HG03159 (cell line): ENCODE measurements at regions not wholly inside any gene's neighbourhood (a gene's known extent, or its start where the extent isn't known, plus 50 kb on each side); places are given as distances from the start of the nearest gene placed in this dataset.
"Not testable (repeated sequence)": the region's sequence is repeated elsewhere in the genome, so short reads cannot be mapped to it uniquely, and the experiment has no call there.

Experiments used
- ATAC-seq: cut with Tn5 transposase; IDR thresholded peaks from one replicate; pipeline ENCODE4 v1.9.1; 2021; ENCODE audit warnings: mild to moderate bottlenecking, moderate library complexity; ENCODE audit not compliant: unreplicated experiment

DNA sequence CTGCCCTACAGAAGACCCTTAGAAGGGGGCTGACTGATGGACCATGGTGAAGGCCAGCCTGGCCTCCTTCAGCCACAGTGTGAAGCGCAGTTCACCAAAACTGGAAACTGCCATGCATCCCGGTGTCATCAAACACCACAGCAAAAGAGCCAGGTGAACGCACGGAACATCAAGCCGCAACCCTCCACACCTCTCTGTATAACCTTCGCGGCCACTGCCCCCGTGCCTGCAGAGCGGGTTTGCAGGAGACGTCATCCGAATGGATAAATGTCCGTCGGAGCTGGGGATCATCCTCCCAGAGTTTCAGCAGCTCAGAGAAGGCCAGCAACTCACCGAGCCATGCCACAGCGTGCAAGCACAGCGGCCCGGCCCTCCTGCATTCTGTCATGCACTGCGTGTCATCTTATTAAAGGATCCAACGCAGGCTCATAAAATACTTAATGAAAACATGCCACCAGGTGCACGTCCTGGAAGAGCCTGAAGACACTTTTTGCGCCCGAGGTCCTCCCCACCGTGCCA lies 309.9 kb downstream of the BRD1 start:
- no peak for ATAC-seq

GRCh38 chr22:49517211-49517610 lies 310.5 kb downstream of the BRD1 start:
- ATAC-seq: no peak

DNA sequence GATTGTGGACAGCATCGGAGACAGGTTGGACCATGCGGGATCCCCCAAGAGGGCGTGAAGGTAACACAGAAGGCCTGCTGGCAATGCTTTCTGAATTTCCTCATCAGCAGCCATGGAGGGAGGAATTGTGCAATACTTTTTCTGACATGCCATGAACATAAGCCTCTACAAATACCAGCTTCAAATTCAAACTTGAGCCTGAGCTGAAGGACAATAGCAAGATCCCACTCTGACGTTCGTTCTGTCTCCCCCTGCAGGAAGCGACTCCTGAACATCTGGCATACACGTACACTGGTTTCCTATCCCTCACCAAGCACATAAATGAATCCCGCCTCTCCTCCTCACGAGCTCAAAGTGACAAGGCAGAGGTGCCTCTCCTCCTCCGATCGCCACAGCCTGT lies 312.2 kb downstream of the BRD1 start:
- ATAC-seq: no peak

- no peak for ATAC-seq
Observed at GRCh38 chr22:49514641-49515040, 313.0 kb downstream of the BRD1 start.

DNA sequence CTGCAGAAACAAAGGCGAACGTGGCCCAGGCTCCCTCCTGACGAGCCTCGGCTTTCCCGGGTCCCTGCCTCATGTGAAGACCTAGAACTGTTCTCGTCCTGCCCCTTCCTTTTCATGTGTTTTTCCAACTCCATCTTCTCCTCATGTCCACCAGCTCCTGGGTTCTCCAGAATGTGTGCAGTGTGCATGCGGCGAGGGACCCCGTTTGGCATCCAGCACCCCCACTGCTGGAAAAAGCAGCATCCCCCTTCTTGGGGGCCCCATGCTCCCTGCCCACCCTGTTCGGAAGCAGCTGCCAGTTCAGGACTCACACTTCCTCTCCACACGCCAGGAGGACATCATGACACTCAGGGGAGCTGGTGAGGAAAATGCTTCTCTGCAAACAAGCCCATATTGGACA lies 313.5 kb downstream of the BRD1 start:
- ATAC-seq: no peak

GRCh38 chr22:49513358-49513851 lies 314.3 kb downstream of the BRD1 start:
- ATAC-seq: no peak

- no peak for ATAC-seq
Observed at GRCh38 chr22:49512487-49513165, 315.0 kb downstream of the BRD1 start.

DNA sequence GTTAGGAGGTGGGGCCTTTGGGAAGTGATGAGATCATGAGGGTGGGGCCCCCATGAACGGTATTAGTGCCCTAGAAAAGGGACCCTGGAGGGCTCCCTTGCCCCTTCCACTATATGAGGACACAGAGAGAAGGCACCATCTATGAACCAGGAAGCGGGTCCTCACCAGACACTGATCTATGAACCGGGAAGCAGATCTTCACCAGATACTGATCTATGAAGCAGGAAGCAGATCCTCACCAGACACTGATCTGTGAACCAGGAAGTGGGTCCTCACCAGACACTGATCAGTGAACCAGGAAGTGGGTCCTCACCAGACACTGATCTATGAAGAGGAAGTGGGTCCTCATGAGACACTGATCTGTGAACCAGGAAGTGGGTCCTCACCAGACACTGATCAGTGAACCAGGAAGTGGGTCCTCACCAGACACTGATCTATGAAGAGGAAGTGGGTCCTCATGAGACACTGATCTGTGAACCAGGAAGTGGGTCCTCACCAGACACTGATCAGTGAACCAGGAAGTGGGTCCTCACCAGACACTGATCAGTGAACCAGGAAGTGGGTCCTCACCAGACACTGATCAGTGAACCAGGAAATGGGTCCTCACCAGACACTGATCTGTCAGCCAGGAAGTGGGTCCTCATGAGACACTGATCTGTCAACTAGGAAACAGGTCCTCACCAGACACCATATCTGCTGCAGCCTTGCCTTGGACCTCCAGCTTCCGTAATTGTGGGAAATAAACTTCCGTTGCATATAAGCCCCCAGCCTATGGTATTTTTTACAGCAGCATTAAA lies 316.1 kb downstream of the BRD1 start:
- ATAC-seq: not testable (repeated sequence)

DNA sequence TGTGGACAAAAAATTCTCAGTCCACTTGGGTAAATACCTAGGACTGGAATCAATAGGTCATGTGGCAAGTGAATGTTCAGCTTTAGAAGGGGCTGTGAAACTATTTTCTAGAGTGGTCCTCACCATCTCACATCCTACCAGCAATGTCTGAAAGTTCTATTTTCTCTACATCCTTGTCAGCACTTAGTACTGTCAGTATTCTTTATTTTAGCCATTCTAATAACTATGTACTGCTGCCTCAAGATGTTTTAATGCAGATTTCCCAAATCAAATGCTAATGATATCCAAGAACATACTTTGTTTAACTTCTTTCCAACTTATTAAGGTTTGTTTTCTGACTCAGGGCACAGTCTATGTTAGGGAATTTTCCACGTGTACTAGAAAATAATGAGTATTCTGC lies 317.0 kb downstream of the BRD1 start:
- ATAC-seq: no peak

GRCh38 chr22:49509016-49509415 lies 318.7 kb downstream of the BRD1 start:
- ATAC-seq: no peak

DNA sequence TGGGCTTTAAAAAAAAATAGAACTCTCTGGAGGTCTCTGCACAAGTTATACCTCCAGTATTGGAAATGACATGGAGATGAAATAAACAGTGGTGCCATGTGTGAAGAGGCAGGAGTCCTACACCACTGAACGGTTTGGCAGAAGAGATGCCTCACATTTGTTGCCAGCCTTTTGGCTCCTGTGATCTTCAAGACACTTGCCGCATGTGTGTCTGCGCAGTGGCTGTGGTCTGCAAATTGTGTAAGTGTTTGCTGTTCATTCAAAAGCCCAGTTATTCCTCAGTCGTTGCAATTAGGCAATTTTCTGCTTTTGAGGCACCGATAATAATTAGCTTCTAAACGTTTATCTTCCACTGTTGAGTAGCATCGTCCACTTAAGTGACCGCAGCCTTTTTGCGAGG lies 319.1 kb downstream of the BRD1 start:
- ATAC-seq: no peak

GRCh38 chr22:49507607-49508292 lies 319.9 kb downstream of the BRD1 start:
- ATAC-seq: no peak

DNA sequence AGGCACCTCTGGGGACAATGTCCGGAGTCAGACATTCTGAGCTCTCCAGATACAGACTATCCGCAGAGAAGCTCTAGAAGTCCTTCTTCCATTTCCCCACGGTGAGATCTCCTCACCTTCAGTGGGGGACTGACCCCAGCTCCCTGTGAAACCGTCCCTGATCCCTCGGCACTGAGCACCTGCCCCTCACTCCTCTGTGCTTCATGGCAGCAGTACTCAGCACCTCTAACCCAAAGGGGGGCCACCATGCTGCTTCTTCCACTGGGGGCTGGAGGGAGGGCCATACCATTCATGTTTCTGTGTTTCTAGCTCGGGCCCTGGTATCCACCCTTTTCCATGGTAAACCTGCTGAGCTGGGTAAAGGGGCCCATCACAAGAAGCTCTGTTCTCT lies 321.7 kb downstream of the BRD1 start:
- no peak for ATAC-seq

- no peak for ATAC-seq
Observed at GRCh38 chr22:49505337-49506009, 322.2 kb downstream of the BRD1 start.

DNA sequence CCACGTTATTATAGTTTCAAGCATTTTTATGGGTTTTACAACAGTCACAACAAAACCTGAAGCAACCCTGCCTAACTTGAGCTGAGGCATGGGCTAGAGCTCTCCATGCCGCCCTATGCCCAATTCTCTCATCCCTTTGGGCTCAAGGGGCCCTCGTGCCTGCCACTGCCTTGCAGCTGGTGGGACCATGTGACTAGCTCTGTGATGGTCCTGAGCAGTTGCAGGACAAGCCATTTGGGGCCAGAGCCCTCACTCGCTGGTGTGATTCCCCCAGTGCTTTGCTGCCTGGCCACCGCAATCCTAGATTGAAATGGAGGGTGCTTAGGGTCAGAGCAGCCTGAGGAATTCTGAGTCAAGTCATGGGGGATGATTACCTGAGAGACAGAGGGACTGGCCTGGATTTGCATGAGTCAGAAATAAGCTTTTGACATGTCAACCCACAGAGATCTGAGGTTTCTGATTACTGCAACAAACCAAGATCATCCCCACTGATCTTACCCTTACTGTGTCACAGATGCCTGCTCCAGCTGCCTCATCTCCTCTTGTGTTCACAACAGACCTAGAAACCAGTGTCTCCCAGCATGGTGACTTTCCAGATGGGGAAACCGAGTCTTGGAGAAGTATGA lies 323.7 kb downstream of the BRD1 start:
- no peak for ATAC-seq

- no peak for ATAC-seq
Observed at GRCh38 chr22:49503321-49503720, 324.4 kb downstream of the BRD1 start.

DNA sequence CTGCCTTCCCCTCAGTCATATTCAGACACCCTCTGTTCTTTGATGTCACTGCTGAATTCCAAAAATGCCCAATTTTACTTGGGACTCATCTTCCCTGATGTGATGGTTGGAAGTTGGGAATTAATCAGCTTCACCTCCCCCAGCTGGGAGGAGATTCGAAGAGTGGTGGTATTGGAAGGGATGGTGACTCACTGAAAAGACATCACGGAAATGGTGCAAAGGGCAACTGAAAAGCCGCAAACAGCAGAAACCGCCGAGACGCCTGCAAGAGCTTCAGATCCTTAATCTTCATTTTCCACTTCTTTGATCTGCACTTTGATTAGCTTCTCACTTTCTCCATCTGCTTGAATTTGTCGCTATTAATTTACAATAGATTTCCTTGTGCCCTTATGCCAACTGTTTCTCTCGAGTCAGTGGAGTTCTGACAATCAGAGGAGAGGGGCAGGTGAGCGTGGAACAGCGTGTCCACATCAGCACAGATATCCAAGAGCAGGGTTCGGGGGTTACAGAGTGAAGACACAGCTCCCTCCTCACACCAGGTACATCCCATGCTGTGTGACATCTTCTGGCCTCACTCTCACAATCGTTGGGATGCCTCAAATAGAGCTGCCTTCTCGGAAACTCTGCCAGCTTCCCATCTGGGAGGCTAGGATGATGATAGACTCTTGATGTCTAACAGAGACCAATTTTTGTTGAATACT lies 325.4 kb downstream of the BRD1 start:
- ATAC-seq: no peak

GRCh38 chr22:49500942-49501395 lies 326.7 kb downstream of the BRD1 start:
- ATAC-seq: no peak

- ATAC-seq: no peak
Observed at GRCh38 chr22:49500076-49500460, 327.6 kb downstream of the BRD1 start.
